DND-41 (cell line): ENCODE measurements at regions not wholly inside any gene's neighbourhood (a gene's known extent, or its start where the extent isn't known, plus 50 kb on each side); places are given as distances from the start of the nearest gene placed in this dataset.

Experiments
- CTCF ChIP-seq: IDR thresholded peaks from 2 replicates; pipeline ENCODE4 v1.5.1; 2012; ENCODE audit warnings: borderline replicate concordance, low read length, moderate library complexity, mild to moderate bottlenecking; ENCODE audit not compliant: poor library complexity, severe bottlenecking; ENCODE audit errors: extremely low read depth
- EZH2 ChIP-seq: IDR thresholded peaks from 3 replicates; pipeline ENCODE4 v1.6.1; 2012; ENCODE audit warnings: borderline replicate concordance, low read depth, mild to moderate bottlenecking, moderate library complexity, low read length, inconsistent platforms; ENCODE audit not compliant: severe bottlenecking

DNA sequence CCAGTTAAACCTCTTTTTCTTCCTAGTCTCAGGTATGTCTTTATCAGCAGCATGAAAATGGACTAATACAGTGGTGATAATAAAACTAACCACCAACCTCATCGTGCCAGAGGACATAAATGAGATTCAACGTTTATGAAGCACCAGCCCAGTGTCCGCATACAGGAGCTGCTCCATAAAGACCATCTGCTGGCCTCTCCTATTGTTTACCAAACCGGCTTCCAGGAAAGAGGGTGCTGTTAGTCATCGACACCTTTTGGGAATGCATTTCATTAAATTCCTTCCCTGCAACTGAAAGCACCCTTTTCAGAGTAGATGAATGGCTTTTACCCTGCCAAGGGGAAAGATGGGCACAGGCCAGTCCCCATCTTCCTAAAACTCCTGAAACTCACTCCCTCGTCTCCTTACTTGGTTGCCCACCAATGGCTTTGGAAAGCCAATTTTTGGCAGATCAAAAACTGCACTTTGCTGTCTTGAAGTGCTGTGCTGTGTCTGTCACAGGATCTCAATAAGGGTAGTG is 122.1 kb downstream of the AQP9 start:
- TF ChIP-seq CTCF (no peak), EZH2 (no peak)
